GM12878 (cell line): ENCODE measurements at regions not wholly inside any gene's neighbourhood (a gene's known extent, or its start where the extent isn't known, plus 50 kb on each side); places are given as distances from the start of the nearest gene placed in this dataset.

Experiments
- ATAC-seq: fragments of 200-7000 bp; cut with Tn5 transposase; 3 replicates; pipeline ENCODE4 v1.9.1; 2020; ENCODE audit warnings: mild to moderate bottlenecking, moderate library complexity
- BruUV-seq: library from RNA; stranded (reverse); fragments of 400-500 nt; replicated peaks from 2 replicates; lab custom pipeline; 2021; lab: Mats Ljungman, UMichigan
- CTCF ChIA-PET: fragments of 300-600 bp; sonication (Branson Sonifier 250); formaldehyde crosslinking; extraction: SDS; loops from one replicate; lab custom pipeline; 2021; ENCODE audit warnings: inconsistent platforms; lab: Yijun Ruan, JAX
- POLR2A ChIA-PET: fragments of 350-600 bp; formaldehyde crosslinking; extraction: SDS; loops from one replicate; lab custom pipeline; 2021; ENCODE audit warnings: inconsistent platforms; lab: Charles Lee
- RAD21 ChIA-PET: fragments of 300-600 bp; sonication (Branson Sonifier 250); formaldehyde crosslinking; loops from one replicate; lab custom pipeline; 2023; ENCODE audit warnings: antibody characterized with exemption; ENCODE audit not compliant: unreplicated experiment; lab: Charles Lee
- SMC1A ChIA-PET: fragments of 300-600 bp; sonication (Branson Sonifier 250); formaldehyde crosslinking; loops from one replicate; lab custom pipeline; 2023; ENCODE audit not compliant: unreplicated experiment, uncharacterized antibody; lab: Charles Lee
- DNase-seq: peaks from one replicate; pipeline ENCODE4 v3.0.0-alpha.2; 2011; ENCODE audit warnings: low read depth, low spot score
- FAIRE-seq: peaks from 3 replicates; lab custom pipeline; 2011; peaks lifted over from hg19 to GRCh38; lab: Jason Lieb, UNC
- H2AFZ ChIP-seq: 2 replicates; pipeline ENCODE4 v1.6.0; 2011; ENCODE audit warnings: low read depth, low read length, control low read depth; ENCODE audit not compliant: control insufficient read depth
- H3K27ac ChIP-seq: 2 replicates; pipeline ENCODE4 v1.5.1; 2011; ENCODE audit warnings: control low read depth; ENCODE audit not compliant: control insufficient read depth, insufficient read depth
- H3K27me3 ChIP-seq, 2 experiments: replicated peaks in 1 of 2; 2 replicates each; pipeline versions ENCODE4 v1.6.0 to v1.6.1; 2011; ENCODE audit warnings: low read length in 1 of 2; ENCODE audit not compliant: control insufficient read depth in 2 of 2, insufficient read depth in 2 of 2
- H3K36me3 ChIP-seq, 2 experiments: 2 replicates each; pipeline ENCODE4 v1.5.1; 2011; ENCODE audit warnings: low read length in 1 of 2; ENCODE audit not compliant: control insufficient read depth in 2 of 2, insufficient read depth in 2 of 2
- H3K4me1 ChIP-seq: 2 replicates; pipeline ENCODE4 v1.6.1; 2011; ENCODE audit warnings: mild to moderate bottlenecking, low read length, moderate library complexity, mixed read lengths; ENCODE audit not compliant: control insufficient read depth, insufficient read depth
- H3K4me2 ChIP-seq: 2 replicates; pipeline ENCODE4 v1.6.0; 2011; ENCODE audit warnings: control low read depth; ENCODE audit not compliant: control insufficient read depth, insufficient read depth
- H3K4me3 ChIP-seq: fragments of 200-600 bp; sonication (generic); 2 replicates; pipeline ENCODE4 v1.5.1; 2016
- H3K79me2 ChIP-seq: 2 replicates; pipeline ENCODE4 v1.6.0; 2011; ENCODE audit warnings: low read length; ENCODE audit not compliant: control insufficient read depth, insufficient read depth
- H3K9ac ChIP-seq: 2 replicates; pipeline ENCODE4 v1.8.0; 2011; ENCODE audit warnings: low read length, control low read depth, mixed read lengths; ENCODE audit not compliant: control insufficient read depth, insufficient read depth
- H3K9me3 ChIP-seq: replicated peaks from 3 replicates; pipeline ENCODE4 v1.5.1; 2011; ENCODE audit warnings: mild to moderate bottlenecking, low read length; ENCODE audit not compliant: control insufficient read depth, insufficient read depth
- H4K20me1 ChIP-seq: 2 replicates; pipeline ENCODE4 v1.6.0; 2011; ENCODE audit not compliant: control insufficient read depth, insufficient read depth
- CBX3 ChIP-seq: fragments of 200-600 bp; sonication (generic); IDR thresholded peaks from 2 replicates; pipeline ENCODE4 v1.6.1; 2016; ENCODE audit warnings: low read depth, borderline replicate concordance
- CHD1 ChIP-seq: IDR thresholded peaks from 2 replicates; pipeline ENCODE4 v1.6.1; 2012; ENCODE audit warnings: low read depth, low read length, improper control_type of control experiment
- HDAC2 ChIP-seq: fragments of 200-600 bp; sonication (generic); IDR thresholded peaks from 2 replicates; pipeline ENCODE4 v1.6.1; 2017
- HDGF ChIP-seq: fragments of 450-650 bp; IDR thresholded peaks from 2 replicates; pipeline ENCODE4 v1.6.1; 2016; ENCODE audit warnings: antibody characterized with exemption
- NBN ChIP-seq: fragments of 450-650 bp; IDR thresholded peaks from 2 replicates; pipeline ENCODE4 v1.6.1; 2016
- PAX8 ChIP-seq: fragments of 450-650 bp; IDR thresholded peaks from 2 replicates; pipeline ENCODE4 v1.6.1; 2017; ENCODE audit warnings: mild to moderate bottlenecking, moderate library complexity
- POU2F2 ChIP-seq: IDR thresholded peaks from 3 replicates; pipeline ENCODE4 v1.6.1; 2011; ENCODE audit warnings: low read depth, mild to moderate bottlenecking, low read length, borderline replicate concordance
- RBBP5 ChIP-seq: fragments of 200-600 bp; sonication (generic); conservative IDR thresholded peaks from 2 replicates; pipeline ENCODE4 v1.6.1; 2016
- SRF ChIP-seq, 2 experiments: IDR thresholded peaks; 2 replicates each; pipeline ENCODE4 v1.6.1; 2011; ENCODE audit warnings: low read depth in 2 of 2, low read length in 2 of 2, mild to moderate bottlenecking in 1 of 2, moderate library complexity in 1 of 2
- WGBS: methylation state at CpG from one replicate; pipeline ENCODE4 v1.1.6; 2016; ENCODE audit warnings: low lambda C conversion rate; ENCODE audit not compliant: insufficient replicate concordance, insufficient coverage; ENCODE audit errors: missing lambda C conversion rate; 5-methylcytosine and 5-hydroxymethylcytosine counted together
- in situ Hi-C: fragments of 300-500 bp; cut with MboI; formaldehyde crosslinking; loops from 9 replicates; pipeline ENCODE4 v1.14.3; 2018; ENCODE audit warnings: mixed read lengths
- intact Hi-C: fragments of 100-400 bp; cut with micrococcal nuclease; formaldehyde crosslinking; loops from one replicate; pipeline ENCODE4 v1.14.2; 2022; ENCODE audit not compliant: unreplicated experiment
- TF ChIP-seq, protein P1 (sequence below): fragments of 450-650 bp; IDR thresholded peaks from 2 replicates; pipeline ENCODE4 v1.6.1; 2017; ENCODE audit warnings: mild to moderate bottlenecking, moderate library complexity
- TF ChIP-seq, protein P2 (sequence below): fragments of 450-650 bp; IDR thresholded peaks from 2 replicates; pipeline ENCODE4 v1.6.1; 2016; ENCODE audit warnings: mild to moderate bottlenecking, moderate library complexity, borderline replicate concordance

DNA sequence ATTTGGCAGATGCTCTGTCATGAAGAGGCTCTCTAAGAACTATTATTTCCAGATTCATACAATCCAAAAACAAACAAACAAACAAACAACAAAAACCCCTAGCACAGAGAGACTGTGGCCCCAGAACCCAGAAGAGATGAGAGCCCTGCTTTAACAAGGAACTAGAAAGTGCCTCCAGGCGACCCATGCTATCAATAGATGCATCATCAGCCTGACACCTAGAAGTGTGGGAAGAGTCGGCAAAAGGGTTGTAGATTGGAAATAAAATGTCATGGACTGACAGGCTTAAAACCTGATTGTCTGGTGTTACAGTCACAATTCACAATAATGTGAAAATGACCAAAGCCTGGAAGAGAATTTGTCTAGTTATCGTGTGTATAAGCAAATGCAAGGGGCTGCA, 50.6 kb upstream of the FLRT2 start:
- no peaks in the 10 kb centered on the region for H3K27me3 ChIP-seq
- WGBS = 10% methylated on average over 3 of the region's 3 CpGs
- SMC1A ChIA-PET = no interaction called here
- H3K79me2 ChIP-seq = no peaks in the 10 kb centered on the region
- RAD21 ChIA-PET = no interaction called here
- no peak for TF ChIP-seq PAX8
- no peak for TF ChIP-seq NBN
- TF ChIP-seq POU2F2 = no peak
- TF ChIP-seq HDAC2 = no peak
- TF ChIP-seq CHD1 = no peak
- no peaks in the 10 kb centered on the region for H3K36me3 ChIP-seq
- BruUV-seq = no TSS peak
- H3K9ac ChIP-seq = no peak overlapping the region
- in situ Hi-C loops = no loop called here
- H4K20me1 ChIP-seq = no peaks in the 10 kb centered on the region
- ATAC-seq (no peak), DNase-seq (no peak), FAIRE-seq (no peak)
- H3K4me3 ChIP-seq = no peak overlapping the region
- no peaks in the 10 kb centered on the region for H3K4me1 ChIP-seq
- no peak overlapping the region for H3K4me2 ChIP-seq
- no peak overlapping the region for H3K27ac ChIP-seq
- CTCF ChIA-PET = no interaction called here
- H2AFZ ChIP-seq = no peak overlapping the region
- POLR2A ChIA-PET = no interaction called here
- H3K9me3 ChIP-seq = no peaks in the 10 kb centered on the region
- intact Hi-C loops = no loop called here

DNA sequence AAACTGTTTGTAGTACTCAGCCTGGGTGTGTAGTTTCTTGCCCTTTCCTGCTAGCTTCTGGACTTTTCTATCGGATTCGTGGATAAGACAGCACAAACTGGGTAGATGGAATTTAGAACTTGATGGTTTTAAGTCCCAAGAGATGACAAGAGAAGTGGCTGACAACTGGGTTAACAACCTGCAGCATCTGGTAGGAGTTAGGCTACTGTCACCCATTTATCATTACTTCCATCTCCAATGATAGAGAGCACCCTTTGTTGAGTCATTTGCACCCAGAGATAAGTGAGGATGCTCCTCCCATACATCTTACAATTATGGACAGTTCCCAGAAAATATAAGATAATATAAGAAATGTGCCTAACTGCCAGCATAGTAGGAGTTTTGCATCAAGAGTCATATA, 50.2 kb upstream of the FLRT2 start:
- ChIA-PET CTCF (no interaction called here), RAD21 (no interaction called here), SMC1A (no interaction called here), POLR2A (no interaction called here)
- WGBS = 0% methylated on average over 2 of the region's 2 CpGs
- FAIRE-seq (no peak), DNase-seq (no peak), ATAC-seq (no peak)
- no peak overlapping the region for H3K4me2 ChIP-seq
- no TSS peak for BruUV-seq
- no peak overlapping the region for H3K27ac ChIP-seq
- no peak overlapping the region for H2AFZ ChIP-seq
- no peaks in the 10 kb centered on the region for H3K27me3 ChIP-seq
- no peaks in the 10 kb centered on the region for H3K4me1 ChIP-seq
- H3K36me3 ChIP-seq = no peaks in the 10 kb centered on the region
- no peaks in the 10 kb centered on the region for H4K20me1 ChIP-seq
- intact Hi-C loops (no loop called here), in situ Hi-C loops (no loop called here)
- H3K4me3 ChIP-seq = no peak overlapping the region
- no peak overlapping the region for H3K9ac ChIP-seq
- no peaks in the 10 kb centered on the region for H3K9me3 ChIP-seq
- no peaks in the 10 kb centered on the region for H3K79me2 ChIP-seq
- TF ChIP-seq SRF (IDR thresholded peaks at IDR 0.05; ENCODE audit: low read depth in 2 of 2, low read length in 2 of 2) (no peak), CBX3 (no peak), POU2F2 (no peak), RBBP5 (no peak), HDGF (no peak)
- TF ChIP-seq, protein P1, sequence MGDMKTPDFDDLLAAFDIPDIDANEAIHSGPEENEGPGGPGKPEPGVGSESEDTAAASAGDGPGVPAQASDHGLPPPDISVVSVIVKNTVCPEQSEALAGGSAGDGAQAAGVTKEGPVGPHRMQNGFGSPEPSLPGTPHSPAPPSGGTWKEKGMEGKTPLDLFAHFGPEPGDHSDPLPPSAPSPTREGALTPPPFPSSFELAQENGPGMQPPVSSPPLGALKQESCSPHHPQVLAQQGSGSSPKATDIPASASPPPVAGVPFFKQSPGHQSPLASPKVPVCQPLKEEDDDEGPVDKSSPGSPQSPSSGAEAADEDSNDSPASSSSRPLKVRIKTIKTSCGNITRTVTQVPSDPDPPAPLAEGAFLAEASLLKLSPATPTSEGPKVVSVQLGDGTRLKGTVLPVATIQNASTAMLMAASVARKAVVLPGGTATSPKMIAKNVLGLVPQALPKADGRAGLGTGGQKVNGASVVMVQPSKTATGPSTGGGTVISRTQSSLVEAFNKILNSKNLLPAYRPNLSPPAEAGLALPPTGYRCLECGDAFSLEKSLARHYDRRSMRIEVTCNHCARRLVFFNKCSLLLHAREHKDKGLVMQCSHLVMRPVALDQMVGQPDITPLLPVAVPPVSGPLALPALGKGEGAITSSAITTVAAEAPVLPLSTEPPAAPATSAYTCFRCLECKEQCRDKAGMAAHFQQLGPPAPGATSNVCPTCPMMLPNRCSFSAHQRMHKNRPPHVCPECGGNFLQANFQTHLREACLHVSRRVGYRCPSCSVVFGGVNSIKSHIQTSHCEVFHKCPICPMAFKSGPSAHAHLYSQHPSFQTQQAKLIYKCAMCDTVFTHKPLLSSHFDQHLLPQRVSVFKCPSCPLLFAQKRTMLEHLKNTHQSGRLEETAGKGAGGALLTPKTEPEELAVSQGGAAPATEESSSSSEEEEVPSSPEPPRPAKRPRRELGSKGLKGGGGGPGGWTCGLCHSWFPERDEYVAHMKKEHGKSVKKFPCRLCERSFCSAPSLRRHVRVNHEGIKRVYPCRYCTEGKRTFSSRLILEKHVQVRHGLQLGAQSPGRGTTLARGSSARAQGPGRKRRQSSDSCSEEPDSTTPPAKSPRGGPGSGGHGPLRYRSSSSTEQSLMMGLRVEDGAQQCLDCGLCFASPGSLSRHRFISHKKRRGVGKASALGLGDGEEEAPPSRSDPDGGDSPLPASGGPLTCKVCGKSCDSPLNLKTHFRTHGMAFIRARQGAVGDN = no peak
- TF ChIP-seq, protein P2, sequence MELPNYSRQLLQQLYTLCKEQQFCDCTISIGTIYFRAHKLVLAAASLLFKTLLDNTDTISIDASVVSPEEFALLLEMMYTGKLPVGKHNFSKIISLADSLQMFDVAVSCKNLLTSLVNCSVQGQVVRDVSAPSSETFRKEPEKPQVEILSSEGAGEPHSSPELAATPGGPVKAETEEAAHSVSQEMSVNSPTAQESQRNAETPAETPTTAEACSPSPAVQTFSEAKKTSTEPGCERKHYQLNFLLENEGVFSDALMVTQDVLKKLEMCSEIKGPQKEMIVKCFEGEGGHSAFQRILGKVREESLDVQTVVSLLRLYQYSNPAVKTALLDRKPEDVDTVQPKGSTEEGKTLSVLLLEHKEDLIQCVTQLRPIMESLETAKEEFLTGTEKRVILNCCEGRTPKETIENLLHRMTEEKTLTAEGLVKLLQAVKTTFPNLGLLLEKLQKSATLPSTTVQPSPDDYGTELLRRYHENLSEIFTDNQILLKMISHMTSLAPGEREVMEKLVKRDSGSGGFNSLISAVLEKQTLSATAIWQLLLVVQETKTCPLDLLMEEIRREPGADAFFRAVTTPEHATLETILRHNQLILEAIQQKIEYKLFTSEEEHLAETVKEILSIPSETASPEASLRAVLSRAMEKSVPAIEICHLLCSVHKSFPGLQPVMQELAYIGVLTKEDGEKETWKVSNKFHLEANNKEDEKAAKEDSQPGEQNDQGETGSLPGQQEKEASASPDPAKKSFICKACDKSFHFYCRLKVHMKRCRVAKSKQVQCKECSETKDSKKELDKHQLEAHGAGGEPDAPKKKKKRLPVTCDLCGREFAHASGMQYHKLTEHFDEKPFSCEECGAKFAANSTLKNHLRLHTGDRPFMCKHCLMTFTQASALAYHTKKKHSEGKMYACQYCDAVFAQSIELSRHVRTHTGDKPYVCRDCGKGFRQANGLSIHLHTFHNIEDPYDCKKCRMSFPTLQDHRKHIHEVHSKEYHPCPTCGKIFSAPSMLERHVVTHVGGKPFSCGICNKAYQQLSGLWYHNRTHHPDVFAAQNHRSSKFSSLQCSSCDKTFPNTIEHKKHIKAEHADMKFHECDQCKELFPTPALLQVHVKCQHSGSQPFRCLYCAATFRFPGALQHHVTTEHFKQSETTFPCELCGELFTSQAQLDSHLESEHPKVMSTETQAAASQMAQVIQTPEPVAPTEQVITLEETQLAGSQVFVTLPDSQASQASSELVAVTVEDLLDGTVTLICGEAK = no peak
